ENCODE measurements at regions not wholly inside any gene's neighbourhood (a gene's known extent, or its start where the extent isn't known, plus 50 kb on each side); places are given as distances from the start of the nearest gene placed in this dataset.

DNA sequence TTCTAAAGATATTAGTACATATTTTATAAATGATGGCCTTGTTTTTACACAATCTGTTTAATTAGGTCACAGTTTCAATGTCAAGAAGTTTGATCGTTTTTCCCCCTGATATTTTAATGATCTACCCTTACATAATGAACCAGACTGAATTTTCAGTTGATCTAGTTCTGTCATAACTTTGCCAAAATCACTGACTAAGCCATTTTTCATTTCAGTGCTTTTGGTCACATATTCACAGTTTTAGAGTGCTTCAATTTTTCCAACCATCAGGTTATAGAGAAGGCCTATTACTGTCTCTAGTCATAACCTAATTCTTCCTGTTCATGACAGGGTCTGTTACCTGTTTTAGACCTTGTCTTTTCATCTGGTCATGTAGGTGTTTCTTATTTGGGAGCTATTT lies 577.9 kb upstream of the PTPRD start:
- ATAC-seq (ENCODE audit: low read depth), result no peak
- peak; percentile 30; the same call in 1 of the 2 replicates for TF ChIP-seq MAFK (IDR thresholded peaks at IDR 0.05; ENCODE audit: low read depth, low read length)
- TF ChIP-seq POLR2A (IDR thresholded peaks at IDR 0.05; ENCODE audit: low read depth, low read length), result no peak
- TF ChIP-seq FOS (IDR thresholded peaks at IDR 0.05; ENCODE audit: low read depth, low read length), result no peak
- no peak for TF ChIP-seq RAD21 (IDR thresholded peaks at IDR 0.05; ENCODE audit: low read length)

More for the DNA sequence above, 577.9 kb upstream of the PTPRD start:
- H3K27ac ChIP-seq (ENCODE audit: insufficient read depth, low read length), result no peak overlapping the region
- no peak for DNase-seq
- H3K4me1 ChIP-seq (ENCODE audit: control insufficient read depth, insufficient read depth, low read length), result no peaks in the 10 kb centered on the region
- H2AK5ac ChIP-seq (ENCODE audit: low read depth, low read length), result no peak overlapping the region
- no peak overlapping the region for H3K9ac ChIP-seq (ENCODE audit: low read depth, low read length)
- no peak overlapping the region for H3K23ac ChIP-seq (ENCODE audit: low read depth, low read length)
- H3K56ac ChIP-seq (ENCODE audit: extremely low read depth, insufficient read depth, low read length), result no peak overlapping the region
- H2BK15ac ChIP-seq (ENCODE audit: low read depth, low read length), result no peak overlapping the region
- H2BK20ac ChIP-seq (ENCODE audit: low read depth, low read length), result no peak overlapping the region
- H2AFZ ChIP-seq (replicated peaks; ENCODE audit: low read length, poor library complexity), result no peak overlapping the region
- H3K9me1 ChIP-seq (ENCODE audit: insufficient read depth, low read length), result no peaks in the 10 kb centered on the region
- dilution Hi-C loops (cut with HindIII; ENCODE audit: low sequenced_read_pairs, unreplicated experiment) (no loop called here), intact Hi-C loops (cut with micrococcal nuclease) (no loop called here), in situ Hi-C loops (cut with MboI; ENCODE audit: low sequenced_read_pairs) (no loop called here)
- no TSS peak for BruUV-seq (replicated peaks)
- no peak overlapping the region for H3K4me2 ChIP-seq (ENCODE audit: low read depth, low read length)
- no peak overlapping the region for H3K4ac ChIP-seq (ENCODE audit: low read depth, low read length)
- H3K14ac ChIP-seq (replicated peaks; ENCODE audit: low read depth, low read length), result no peak overlapping the region
- WGBS, 2 experiments (ENCODE audit: extremely low coverage in 2 of 2, insufficient read length in 1 of 2), result no CpG with 5 or more reads among the region's 1 CpG
- H4K20me1 ChIP-seq (ENCODE audit: insufficient read depth, low read length), result no peaks in the 10 kb centered on the region
- no peak overlapping the region for H2BK5ac ChIP-seq (ENCODE audit: low read depth, low read length, poor library complexity, severe bottlenecking)
- H3K27me3 ChIP-seq (ENCODE audit: control insufficient read depth, insufficient read depth, low read length), result no peaks in the 10 kb centered on the region
- H3K79me1 ChIP-seq (ENCODE audit: low read depth in 1 of 2, low read length in 2 of 2), result no peaks in the 10 kb centered on the region
- no peak overlapping the region for H4K91ac ChIP-seq (ENCODE audit: insufficient read depth, low read depth, low read length)
- ChIA-PET POLR2A (ENCODE audit: unreplicated experiment) (no interaction called here), CTCF (no interaction called here)
- no peaks in the 10 kb centered on the region for H3K36me3 ChIP-seq (ENCODE audit: control insufficient read depth, insufficient read depth, low read length)
- no peak overlapping the region for H3K4me3 ChIP-seq (ENCODE audit: insufficient read depth, low read depth, low read length)
- no peak overlapping the region for H2AK9ac ChIP-seq (replicated peaks; ENCODE audit: low read depth, low read length, poor library complexity)
- H3K9me3 ChIP-seq (ENCODE audit: control insufficient read depth, insufficient read depth, low read length), result peaks cover 8% of the 10 kb centered on the region; the same call in 1 of the 2 replicates
- H3K18ac ChIP-seq (ENCODE audit: low read depth, low read length), result no peak overlapping the region
- H2BK120ac ChIP-seq (ENCODE audit: low read depth, low read length), result no peak overlapping the region
- no peak overlapping the region for H4K8ac ChIP-seq (ENCODE audit: low read depth in 2 of 2, low read length in 2 of 2)
- no peak overlapping the region for H4K5ac ChIP-seq (ENCODE audit: low read depth, low read length)

Data from IMR-90 (cell line).